ENCODE measurements at regions not wholly inside any gene's neighbourhood (a gene's known extent, or its start where the extent isn't known, plus 50 kb on each side); places are given as distances from the start of the nearest gene placed in this dataset.

DNA sequence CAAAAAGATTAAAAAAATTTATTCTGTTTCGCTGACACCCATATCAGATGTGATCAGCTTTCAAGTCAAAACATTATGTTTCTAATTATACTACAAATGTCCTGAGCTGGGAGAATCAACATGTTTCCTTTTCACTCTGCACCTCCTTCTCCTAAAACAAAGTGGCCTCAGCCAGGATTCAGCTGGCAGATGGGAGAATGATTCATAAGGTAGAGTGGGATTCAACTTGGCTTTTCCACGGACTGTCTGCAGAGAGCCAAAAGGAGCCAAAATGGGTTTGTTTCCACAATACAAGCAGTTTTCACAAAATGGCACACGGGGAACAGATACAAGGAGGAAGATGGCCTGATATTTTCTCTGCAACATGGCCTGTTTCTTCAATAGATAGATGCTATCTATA lies 376.5 kb upstream of the PRKCQ start:
- TF ChIP-seq, protein P1, sequence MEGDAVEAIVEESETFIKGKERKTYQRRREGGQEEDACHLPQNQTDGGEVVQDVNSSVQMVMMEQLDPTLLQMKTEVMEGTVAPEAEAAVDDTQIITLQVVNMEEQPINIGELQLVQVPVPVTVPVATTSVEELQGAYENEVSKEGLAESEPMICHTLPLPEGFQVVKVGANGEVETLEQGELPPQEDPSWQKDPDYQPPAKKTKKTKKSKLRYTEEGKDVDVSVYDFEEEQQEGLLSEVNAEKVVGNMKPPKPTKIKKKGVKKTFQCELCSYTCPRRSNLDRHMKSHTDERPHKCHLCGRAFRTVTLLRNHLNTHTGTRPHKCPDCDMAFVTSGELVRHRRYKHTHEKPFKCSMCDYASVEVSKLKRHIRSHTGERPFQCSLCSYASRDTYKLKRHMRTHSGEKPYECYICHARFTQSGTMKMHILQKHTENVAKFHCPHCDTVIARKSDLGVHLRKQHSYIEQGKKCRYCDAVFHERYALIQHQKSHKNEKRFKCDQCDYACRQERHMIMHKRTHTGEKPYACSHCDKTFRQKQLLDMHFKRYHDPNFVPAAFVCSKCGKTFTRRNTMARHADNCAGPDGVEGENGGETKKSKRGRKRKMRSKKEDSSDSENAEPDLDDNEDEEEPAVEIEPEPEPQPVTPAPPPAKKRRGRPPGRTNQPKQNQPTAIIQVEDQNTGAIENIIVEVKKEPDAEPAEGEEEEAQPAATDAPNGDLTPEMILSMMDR (IDR thresholded peaks at IDR 0.05; ENCODE audit: unreplicated experiment) = no peak
- Mint-ChIP-seq H3K4me3 (ENCODE audit: unreplicated experiment) (no peak overlapping the region), H3K36me3 (ENCODE audit: low read depth, unreplicated experiment) (no peaks in the 10 kb centered on the region), H3K4me1 (ENCODE audit: unreplicated experiment) (peaks cover 9% of the 10 kb centered on the region), H3K27me3 (ENCODE audit: unreplicated experiment) (no peaks in the 10 kb centered on the region), H3K9me3 (ENCODE audit: unreplicated experiment) (no peaks in the 10 kb centered on the region), H3K27ac (ENCODE audit: unreplicated experiment) (no peak overlapping the region)
- DNase-seq (ENCODE audit: low spot score) = no peak

DNA sequence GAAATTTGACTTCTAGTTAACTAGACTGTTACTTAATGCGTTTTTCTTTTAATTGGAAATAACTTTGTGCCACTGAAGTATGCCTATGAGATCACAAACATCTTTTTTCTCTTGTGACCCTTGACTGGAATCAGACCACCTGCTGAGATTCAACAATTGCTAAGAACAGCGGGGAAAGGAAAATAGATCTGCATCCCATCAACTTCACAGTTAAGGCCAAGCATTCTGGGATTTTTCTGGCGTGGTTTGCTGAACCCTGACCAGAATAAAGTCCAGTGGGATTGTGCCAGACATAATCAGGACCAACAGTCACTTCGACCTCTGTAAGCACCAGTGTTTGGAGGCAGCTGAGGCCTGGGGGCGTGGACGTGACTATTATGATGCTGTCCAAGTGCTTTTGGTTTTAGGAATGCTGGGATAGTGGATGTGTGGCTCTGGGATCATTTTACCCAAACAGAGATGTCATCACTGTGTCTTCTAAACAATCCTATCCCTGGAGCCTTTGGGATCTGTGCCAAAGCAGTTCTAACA lies 373.3 kb upstream of the PRKCQ start:
- TF ChIP-seq, protein P1 (IDR thresholded peaks at IDR 0.05; ENCODE audit: unreplicated experiment) = no peak
- H3K36me3 Mint-ChIP-seq (ENCODE audit: low read depth, unreplicated experiment) = no peaks in the 10 kb centered on the region
- no peaks in the 10 kb centered on the region for H3K27me3 Mint-ChIP-seq (ENCODE audit: unreplicated experiment)
- H3K4me1 Mint-ChIP-seq (ENCODE audit: unreplicated experiment) = peaks cover 5% of the 10 kb centered on the region
- DNase-seq (ENCODE audit: low spot score) = no peak
- no peak overlapping the region for H3K4me3 Mint-ChIP-seq (ENCODE audit: unreplicated experiment)
- no peaks in the 10 kb centered on the region for H3K9me3 Mint-ChIP-seq (ENCODE audit: unreplicated experiment)
- no peak overlapping the region for H3K27ac Mint-ChIP-seq (ENCODE audit: unreplicated experiment)

DNA sequence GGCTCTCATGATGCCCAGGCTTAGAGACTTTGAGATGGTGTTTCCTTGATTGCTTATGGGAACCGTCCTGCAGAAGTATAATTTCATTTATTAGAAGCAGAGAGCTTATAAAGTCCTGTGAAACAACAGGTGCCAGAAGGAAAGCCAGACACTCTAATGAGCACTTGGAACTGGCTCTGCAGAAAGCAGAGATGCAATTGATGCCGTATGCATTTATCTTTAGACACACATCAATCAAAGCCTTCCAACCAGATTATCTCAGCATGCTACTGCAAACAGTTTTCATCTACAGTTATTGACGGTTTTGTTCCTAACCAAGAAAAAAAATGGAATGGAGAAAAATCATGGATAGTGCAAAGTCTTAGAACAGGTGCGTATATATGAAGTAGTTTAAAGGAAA lies 371.7 kb upstream of the PRKCQ start:
- TF ChIP-seq, protein P1 (IDR thresholded peaks at IDR 0.05; ENCODE audit: unreplicated experiment) = no peak
- Mint-ChIP-seq H3K27ac (ENCODE audit: unreplicated experiment) (no peak overlapping the region), H3K4me3 (ENCODE audit: unreplicated experiment) (no peak overlapping the region), H3K9me3 (ENCODE audit: unreplicated experiment) (no peaks in the 10 kb centered on the region), H3K36me3 (ENCODE audit: low read depth, unreplicated experiment) (no peaks in the 10 kb centered on the region), H3K4me1 (ENCODE audit: unreplicated experiment) (peaks cover 3% of the 10 kb centered on the region), H3K27me3 (ENCODE audit: unreplicated experiment) (no peaks in the 10 kb centered on the region)
- DNase-seq (ENCODE audit: low spot score) = no peak

DNA sequence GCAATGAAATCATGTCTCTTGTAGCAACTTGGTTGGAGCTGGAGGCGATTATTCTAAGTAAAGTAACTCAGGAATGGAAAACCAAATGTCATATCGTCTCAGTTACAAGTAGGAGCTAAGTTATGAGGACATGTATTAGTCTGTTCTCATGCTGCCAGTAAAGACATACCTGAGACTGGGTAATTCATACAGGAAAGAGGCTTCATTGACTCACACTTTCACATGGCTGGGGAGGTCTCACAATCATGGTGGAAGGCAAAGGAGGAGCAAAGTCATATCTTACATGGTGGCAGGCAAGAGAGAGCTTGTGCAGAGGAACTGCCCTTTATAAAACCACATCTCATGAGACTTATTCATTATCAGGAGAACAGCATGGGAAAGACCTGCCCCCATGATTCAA lies 370.1 kb upstream of the PRKCQ start:
- Mint-ChIP-seq H3K36me3 (ENCODE audit: low read depth, unreplicated experiment) (no peaks in the 10 kb centered on the region), H3K4me3 (ENCODE audit: unreplicated experiment) (no peak overlapping the region), H3K27me3 (ENCODE audit: unreplicated experiment) (no peaks in the 10 kb centered on the region), H3K27ac (ENCODE audit: unreplicated experiment) (no peak overlapping the region), H3K9me3 (ENCODE audit: unreplicated experiment) (no peaks in the 10 kb centered on the region), H3K4me1 (ENCODE audit: unreplicated experiment) (peaks cover 3% of the 10 kb centered on the region)
- no peak for DNase-seq (ENCODE audit: low spot score)
- TF ChIP-seq, protein P1 (IDR thresholded peaks at IDR 0.05; ENCODE audit: unreplicated experiment) = no peak

DNA sequence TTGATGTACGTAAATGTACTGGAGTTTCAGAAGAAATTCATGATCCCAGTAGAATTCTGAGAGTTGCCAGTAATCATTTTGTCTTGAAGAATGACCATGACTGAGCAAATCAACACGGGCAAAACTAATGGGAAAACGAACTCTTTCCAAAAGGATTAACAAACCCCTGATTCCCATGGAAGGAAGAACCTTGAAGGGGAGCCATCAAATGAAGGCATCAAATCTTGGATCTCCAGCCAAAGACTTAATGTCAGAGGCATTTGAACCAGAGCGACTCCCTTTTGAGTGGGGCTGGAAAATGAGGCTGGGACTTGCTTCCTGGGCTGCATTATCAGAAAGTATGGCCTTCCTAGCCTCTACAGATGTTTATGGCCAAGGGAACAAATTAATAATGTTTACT lies 364.4 kb upstream of the PRKCQ start:
- no peak overlapping the region for H3K4me3 Mint-ChIP-seq (ENCODE audit: unreplicated experiment)
- TF ChIP-seq, protein P1 (IDR thresholded peaks at IDR 0.05; ENCODE audit: unreplicated experiment) = no peak
- H3K27ac Mint-ChIP-seq (ENCODE audit: unreplicated experiment) = no peak overlapping the region
- no peaks in the 10 kb centered on the region for H3K9me3 Mint-ChIP-seq (ENCODE audit: unreplicated experiment)
- DNase-seq (ENCODE audit: low spot score) = no peak
- peaks cover 2% of the 10 kb centered on the region for H3K4me1 Mint-ChIP-seq (ENCODE audit: unreplicated experiment)
- no peaks in the 10 kb centered on the region for H3K27me3 Mint-ChIP-seq (ENCODE audit: unreplicated experiment)
- H3K36me3 Mint-ChIP-seq (ENCODE audit: low read depth, unreplicated experiment) = no peaks in the 10 kb centered on the region
